HG02798 (cell line): ENCODE measurements at regions not wholly inside any gene's neighbourhood (a gene's known extent, or its start where the extent isn't known, plus 50 kb on each side); places are given as distances from the start of the nearest gene placed in this dataset.

ENCODE experiments used
- ATAC-seq: cut with Tn5 transposase; IDR thresholded peaks from one replicate; pipeline ENCODE4 v1.9.1; 2021; ENCODE audit warnings: mild to moderate bottlenecking; ENCODE audit not compliant: unreplicated experiment, poor library complexity

DNA sequence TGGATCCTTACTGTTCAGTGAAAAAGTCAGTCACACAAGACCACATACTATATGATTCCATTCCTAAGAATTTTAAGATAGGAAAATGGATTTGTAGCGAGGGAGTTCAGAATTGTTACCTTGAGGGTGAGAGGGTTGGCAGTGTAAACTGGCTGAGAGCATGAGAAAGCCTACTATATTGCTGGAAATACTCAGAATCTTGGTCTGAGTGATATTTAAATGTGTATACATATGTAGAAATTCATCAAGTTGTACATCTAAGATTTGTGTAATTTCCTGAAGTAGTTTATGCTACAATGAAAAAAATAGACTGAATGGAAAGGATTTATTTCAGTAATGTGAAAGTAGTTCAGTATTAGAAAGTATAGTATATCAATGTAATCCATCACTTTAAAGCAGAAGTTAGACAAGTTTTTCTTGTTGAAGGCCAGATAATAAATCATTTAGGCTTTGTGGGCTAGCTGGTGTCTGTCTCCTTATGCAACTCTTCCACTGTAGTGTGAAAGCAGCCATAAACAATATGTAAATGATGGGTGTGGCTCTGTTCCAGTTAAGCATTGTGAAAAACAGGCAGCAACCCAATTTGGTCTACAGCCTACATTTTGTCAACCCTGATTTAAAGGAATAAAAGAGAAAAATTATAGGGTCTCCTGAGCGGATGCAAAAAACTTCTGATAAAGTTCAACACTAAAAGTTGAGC lies 127.2 kb upstream of the THY1 start:
- ATAC-seq = no peak

DNA sequence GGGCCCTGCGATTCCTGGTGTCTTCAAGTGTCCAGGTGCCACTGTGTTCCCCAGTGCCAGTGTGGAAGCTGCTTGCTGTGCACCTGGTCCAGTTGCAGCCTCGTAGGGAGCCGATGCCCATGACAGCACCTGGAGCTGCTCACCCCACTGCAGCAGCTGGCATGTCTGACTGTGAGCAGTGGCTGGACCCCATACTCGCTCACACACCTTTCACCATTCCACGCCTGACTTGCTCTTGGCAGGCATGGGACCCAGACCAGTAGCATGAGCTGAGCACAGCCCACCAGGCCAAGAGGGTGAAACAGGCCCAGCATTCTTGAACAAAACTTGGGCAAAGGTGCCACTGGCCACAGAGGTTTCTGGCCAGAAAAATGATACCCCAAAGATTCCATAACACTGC lies 124.5 kb upstream of the THY1 start:
- no peak for ATAC-seq

DNA sequence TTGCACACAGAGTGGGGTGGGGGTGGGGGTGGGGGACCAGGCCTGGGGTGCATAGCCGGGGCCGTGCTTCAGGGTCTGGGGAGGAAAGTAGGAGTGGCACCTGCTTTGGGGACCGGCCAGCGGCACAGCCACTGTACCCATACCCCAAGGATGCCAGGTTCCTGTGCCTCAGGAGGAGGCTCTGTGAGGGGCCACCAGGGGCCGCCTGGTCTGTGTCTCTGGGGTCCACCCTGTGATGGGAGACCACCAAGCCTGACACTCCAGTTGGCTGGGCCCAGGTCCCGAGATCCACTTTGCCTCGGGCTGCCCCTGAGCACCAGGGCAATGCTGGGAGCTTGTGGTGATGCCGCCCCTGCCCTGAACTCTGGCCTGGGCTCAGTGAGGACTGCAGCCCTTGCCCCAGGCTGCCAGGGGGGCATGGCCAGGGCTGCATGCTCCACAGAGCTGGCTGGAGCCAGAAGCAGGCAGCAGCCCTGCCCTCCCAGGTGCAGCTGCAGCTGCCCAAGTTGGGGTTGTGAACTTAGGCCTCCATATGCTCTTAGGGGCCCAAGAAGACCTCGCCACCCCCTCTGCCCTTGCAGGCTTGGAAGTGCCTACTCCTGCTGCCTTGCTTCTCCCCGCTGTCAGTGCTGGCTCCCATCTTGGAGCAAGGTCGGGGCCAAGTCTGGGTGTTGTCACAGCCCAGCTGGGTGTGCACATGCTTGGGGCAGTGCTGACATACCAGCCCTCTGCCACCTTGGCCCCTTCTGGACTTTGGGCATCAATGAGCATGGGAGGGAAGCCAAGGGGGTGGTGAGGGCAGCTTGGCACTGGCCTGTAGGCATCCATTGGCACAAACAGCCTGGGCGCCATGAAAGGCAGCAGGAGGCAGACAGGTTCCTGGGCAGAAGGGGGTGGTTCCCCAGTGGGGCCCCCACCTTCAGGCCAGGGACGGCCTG lies 123.3 kb upstream of the THY1 start:
- ATAC-seq = no peak

DNA sequence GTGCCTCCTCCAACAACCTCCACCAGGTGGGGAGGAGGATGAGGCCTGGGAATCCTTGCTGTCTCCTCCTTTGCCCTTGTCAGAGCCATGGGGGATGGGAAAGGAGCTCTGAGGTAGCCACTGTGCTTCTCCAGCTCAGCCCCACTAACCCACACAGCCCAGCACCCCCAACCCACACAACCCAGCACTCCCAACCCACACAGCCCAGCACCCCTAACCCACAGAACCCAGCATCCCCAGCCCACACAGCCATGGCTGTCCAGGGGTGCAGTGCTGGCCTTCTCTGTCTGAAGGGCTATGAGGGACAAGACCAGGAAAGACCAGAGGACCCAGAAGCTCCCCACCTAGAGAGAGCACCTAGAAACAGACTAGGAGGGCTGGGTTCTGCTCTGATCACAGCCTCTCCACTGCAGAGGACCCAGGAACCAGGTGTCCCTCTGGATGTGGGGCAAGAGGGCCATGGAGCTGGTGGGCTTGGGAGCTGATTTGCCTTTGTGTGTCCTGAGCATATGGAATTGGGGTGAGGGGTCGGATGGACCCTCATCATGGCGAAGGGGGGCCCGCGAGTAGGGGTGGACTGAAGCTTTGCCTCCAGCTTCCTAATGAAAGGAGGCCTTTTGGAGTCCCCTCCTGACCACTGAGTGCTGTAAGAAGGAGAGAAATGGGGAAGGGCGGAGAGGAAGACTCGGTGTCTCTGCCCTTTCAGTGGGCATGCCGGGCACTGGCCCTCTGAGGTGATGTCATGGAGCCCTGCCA lies 117.6 kb upstream of the THY1 start:
- ATAC-seq = no peak

DNA sequence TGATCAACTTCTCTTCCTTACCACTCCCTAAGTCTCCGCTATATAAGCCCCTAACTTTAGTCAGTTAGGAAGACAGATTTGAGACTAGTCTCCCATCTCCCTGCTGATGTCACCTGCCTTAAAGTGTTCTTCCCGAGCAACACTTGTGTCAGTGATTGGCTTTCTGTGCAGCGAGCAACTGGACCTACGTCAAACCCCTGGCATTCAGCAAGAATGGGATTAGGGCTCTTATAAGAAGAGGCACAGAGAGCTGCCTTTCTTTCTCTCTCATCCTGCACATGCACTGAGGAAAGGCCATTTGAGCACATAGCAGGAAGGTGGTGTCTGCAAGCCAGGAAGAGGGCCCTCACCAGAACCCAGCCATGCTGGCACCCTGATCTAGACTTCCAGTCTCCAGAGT lies 116.6 kb upstream of the THY1 start:
- no peak for ATAC-seq

DNA sequence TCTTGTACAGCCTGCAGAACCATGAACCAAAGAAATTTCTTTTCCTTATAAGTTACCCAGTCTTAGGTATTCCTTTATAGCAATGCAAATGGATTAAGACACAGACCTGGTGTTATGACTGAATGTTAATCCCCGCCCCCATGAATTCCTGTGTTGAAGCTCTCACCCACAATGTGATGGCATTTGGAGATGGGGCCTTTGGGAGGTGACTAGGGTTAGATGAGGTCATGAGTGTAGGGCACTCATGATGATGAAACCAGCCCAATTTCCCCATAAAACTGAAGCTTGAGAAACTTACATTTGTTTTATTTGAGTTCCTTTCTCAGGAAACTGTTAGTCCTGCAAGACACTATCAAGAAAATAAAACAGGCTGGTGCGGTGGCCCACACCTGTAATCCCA lies 115.8 kb upstream of the THY1 start:
- no peak for ATAC-seq

DNA sequence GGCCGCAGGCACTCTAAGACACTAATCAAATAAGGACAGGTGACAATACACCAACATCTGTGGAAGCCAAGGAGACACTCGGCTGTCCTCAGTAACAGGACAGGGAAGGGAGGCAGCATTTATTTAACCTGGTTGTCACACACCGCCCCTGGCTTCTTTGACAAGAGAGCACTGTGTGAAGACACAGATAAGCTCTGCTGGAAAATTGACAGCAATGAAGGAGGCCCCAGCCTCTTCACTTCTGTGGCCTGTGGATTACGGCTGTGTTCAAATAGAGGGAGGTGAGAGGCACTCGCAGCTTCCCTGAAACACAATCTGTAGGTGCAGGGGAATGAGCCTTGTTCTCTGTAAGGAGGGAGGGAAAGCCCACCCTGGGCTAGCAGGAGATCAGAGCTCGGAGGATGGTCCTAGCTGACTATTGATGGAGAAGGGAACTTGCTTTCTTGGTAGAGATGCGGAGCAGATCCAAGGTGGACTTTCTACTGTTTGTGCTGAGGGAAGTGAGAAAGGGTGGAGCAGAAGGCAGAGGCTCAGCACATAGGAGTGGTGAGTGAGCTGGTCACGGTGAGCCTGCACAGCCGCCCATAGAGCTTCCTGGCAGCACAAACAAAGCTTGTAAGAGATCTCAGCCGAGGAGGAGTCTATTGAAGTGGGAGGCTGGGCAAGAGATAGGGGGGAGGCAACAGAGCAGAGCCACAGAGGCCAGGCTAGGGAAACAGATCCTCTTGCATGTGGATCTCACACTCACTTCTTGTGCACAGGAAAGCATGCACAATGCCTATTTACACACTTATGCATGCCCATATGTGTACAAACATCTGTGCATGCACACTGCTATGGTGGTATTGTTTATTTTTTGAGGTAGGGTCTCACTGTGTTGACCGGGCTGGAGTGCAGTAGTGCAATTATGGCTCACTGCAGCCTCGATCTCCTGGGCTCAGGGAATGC lies 114.6 kb upstream of the THY1 start:
- ATAC-seq = no peak

DNA sequence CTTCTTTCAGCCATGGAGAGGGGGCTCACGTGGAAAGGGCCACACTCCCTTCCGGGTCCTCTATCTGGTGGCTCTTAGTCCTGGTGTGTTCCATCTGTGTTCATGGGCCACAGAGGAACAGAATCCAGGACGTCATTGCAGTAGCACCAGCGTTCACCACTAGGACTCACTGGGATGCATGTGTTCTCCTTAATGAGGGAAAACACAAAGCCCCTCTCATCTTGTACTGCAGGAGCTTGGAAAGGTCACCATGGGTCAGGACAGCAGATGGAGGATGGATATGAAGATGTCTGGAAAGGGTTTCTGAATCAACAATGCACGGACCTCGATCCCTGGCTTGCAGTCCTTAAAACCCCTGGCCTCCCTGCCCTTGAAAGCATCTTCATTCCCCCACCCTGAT lies 113.8 kb upstream of the THY1 start:
- no peak for ATAC-seq

DNA sequence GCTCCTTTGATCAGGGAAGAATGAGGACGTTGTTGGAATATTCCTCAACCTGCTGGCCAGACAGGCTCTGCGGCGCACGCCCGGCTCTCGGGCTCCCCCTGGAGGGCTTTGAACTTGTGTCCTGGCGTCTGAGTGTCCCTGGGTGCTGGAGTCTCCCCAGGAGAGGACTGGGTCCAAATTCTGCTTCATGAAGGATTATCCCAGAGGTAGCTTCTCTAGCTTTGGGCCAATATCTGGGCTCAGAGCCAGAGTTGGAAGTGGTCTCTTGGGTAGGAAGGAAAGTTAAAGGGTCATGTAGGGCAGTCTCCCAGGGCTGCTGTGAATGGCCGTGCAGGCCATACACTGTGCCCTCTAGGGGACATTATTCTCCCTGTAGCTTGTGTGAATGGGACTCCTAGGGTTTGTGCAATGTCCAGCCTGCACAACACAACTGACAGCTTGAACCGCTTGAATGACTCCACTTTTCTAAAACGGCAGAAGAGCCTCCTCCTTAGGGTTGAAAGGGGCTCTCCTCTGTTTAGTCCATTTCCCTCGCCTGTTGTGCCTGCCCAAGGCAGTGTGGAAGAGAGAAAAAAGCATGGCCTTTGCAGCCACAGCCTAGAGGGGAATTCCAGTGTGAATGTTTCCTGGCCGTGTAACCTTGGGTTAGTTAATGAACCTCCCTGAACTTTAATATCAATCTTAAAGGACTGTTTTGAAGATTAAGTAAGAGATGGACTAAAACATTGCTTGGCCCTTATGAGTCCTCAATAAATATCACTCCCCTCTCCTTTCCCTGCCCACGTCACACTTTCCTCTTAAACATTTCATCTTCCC lies 111.2 kb upstream of the THY1 start:
- ATAC-seq = peak; percentile 67

DNA sequence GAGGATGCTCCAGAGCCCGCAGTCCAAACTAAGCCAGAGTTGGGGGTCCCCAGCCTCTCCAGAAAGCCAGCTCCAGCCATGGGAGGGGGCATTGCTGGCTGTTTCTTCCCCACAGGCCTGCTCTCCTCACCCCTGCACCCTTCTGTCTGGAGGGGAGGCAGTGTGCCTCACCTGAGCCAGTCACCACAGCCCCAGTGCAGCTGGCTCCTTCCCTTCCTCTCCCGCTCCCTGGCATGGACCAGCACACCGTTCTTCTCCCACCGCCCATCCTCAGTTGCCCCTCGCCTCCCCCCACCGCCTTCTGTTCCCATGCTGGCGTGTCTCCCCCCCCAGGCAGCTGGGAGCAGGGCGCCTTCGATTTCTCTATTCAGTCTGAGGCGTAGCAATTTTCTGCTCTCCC lies 110.5 kb upstream of the THY1 start:
- ATAC-seq = no peak

DNA sequence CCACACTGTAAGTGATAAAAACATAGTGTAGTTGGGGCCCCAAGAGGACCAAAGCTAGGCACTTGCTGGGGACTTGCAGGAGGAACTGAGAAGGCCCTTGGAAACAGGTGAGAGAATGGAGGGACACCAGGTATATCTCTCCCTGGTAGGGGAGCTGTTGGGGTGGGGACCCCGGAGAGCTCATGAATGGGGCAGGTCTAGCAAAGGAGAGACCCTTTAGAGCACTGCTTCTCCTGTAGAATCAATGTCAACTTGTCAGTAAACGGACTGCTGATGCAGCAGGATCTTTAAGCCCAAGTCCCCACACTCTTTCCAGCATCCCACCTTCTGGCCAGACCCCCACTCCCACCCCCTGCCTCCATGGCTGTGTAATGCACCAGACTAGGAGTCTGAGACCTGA lies 109.6 kb upstream of the THY1 start:
- ATAC-seq = no peak

DNA sequence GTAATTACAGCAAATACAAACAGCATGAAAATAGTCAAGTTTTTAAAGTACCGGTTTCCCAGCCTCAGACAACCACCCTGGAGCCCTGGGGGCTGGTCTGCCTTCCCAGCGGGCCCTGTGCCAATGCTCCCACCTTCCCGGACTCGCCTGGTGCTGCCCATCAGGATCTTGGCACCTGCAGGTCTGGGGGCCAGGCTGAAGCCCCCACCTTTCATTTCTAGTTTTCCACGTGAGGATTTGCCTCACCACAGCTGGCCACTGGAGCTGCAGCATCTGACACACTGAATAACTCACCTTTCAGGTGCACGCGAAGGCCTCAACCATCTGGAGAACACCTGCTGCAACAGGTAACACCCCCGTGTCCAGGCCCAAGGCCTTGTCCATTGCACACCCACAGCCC lies 108.7 kb upstream of the THY1 start:
- no peak for ATAC-seq

DNA sequence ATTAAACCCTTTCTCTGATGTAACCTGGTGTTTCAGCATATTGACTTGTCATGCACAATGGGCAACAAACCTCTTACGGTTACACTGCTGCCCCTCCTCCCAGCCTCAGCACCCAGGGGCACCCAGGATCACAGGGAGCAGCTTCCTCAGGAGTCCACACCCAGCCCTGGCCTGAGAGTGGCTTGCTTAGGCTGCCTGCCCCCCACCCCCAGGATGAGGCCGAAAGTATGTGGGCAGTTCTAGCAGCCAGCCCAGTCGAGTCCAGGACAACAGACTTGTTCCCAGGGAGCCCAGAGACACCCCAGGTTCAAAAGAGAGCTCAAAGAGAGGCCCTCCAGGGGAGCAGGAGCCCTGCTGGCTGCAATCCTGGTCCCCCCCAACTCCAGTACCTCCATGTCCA lies 108.1 kb upstream of the THY1 start:
- no peak for ATAC-seq

DNA sequence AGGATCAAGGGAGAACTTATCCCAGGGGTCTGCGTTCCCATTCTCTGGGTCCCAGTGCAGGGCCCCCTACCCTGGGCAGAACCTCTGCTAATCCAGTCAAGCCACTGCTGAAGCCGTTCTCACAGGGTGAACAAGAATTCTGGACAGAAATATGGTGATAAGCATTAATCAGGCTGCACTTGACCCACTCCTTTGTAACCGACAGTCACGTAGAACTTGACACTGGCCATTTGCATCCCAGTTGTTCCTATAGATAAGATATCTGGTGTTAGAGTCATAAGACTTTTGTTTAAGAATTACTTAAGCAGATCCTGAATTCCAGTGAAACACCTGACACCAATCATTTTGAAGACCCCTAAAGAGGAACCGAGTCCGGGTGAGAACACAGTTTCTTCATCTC lies 107.5 kb upstream of the THY1 start:
- ATAC-seq = no peak

DNA sequence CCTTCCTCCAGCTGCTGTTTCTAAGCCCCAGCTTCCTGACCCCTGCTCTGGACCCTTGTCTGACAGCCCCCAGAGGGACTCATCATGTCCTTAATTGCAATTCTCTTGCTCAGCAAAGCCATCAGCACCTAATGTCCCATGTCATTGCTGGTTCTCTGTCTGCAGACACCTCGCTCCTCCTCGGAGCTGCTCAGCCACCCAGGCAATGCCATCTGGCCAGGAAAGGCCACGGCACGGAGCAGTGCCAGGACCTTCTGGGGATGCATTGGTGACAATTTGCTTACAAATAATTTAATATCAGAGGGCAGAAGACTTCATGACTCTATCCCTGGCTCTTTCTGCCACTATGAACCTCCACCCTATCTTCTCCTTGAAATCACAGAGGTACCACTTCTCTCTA lies 107.0 kb upstream of the THY1 start:
- ATAC-seq = no peak

DNA sequence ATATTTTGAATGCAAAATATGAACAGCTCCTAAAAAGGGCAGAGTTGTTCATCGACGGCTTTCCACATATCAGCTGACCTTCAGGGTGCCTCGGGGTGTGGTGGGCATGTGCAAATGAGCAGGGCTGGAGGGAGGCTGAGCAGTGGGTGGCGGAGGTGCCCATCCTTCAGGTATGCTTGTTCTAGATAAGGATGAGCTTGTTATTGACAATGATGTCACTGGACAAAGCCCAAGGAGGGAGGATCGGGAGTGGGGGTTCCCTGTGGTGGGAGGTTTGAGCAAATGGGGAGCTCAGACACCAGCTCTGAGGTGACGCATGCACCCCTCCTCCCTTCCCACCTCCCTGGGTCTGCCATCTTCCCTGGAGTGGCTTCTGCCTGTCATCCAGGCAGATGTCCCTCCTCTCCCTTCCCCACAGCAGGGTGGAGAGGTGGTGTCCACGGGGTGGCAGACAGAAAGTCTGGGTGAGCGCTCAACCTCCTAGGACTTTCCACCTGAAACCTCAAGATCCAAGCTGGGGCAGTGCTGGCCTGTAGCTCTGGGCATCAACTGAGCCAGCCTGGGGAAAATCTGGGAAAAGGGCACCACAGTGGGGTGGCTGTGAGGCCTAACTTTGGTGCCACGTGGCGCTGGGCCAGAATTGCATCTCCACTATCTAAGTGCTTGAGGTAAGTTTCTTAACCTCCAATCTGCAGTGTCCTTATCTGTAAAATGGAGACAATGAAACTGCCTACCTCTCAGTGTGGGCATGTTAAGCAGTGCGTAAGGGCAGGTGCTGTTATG lies 106.3 kb upstream of the THY1 start:
- ATAC-seq = no peak

DNA sequence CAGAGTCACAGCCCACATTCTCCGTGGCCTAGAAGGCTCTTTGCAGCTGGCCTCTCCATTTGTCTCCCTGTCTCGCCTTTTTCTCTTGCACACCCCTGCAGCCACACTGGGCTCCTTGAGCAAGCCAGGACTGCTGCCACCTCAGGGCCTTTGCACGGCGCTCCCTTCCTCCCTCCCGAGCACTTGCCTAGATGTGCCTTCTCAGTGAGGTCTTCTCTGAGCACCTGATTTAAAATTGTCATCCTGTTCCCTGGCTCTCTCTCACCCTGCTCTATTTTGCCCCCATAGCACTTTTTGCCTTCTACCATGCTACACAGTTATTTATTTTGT lies 102.9 kb upstream of the THY1 start:
- ATAC-seq = no peak

DNA sequence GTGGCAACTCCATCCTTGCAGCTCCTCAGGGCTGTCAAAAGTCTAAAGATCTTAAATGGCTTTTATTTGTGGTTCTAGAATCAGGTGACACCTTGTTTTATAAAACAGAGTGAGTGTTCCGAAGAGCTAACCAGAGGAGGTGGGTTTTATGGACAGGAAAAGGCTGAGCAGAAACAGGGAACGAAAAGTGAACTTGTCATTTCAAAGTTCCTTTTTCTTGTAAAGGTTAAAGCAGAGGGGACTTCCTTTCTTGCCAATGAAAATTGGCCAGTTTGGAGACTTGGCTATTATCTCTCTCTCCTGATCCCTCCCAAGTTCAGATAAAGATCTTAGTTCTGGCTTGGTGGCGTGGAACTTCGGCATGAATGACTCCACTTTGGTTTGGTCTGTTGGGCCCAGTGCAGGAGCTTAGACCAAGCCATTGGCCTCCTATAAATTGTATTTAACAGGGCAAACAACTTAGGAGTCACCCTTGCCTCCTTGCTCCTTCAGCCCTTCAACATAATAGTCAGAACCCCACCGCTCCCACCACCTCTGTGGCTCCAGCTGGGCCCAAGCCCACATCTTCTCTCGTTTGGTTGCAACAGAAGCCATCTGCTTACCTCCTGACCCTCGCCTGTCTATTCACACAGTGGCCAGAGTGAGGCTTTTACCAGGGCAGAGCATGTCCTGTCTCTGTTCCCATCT lies 102.4 kb upstream of the THY1 start:
- no peak for ATAC-seq
